Activated CD4-positive, CD25-positive, alpha-beta regulatory T cell treated with anti-CD3 and anti-CD28 coated beads, Interleukin-2, amount 50 U/mL, for 72 hours (primary cell): ENCODE measurements at regions not wholly inside any gene's neighbourhood (a gene's known extent, or its start where the extent isn't known, plus 50 kb on each side); places are given as distances from the start of the nearest gene placed in this dataset.
"Not testable (repeated sequence)": the region's sequence is repeated elsewhere in the genome, so short reads cannot be mapped to it uniquely, and the experiment has no call there.

Experiments
- DNase-seq: peaks from one replicate; pipeline ENCODE4 v3.0.0; 2021

GRCh38 chr1:242900558-242900957, 354.5 kb downstream of the CEP170 start:
- not testable (repeated sequence) for DNase-seq

GRCh38 chr1:242890192-242890741, 364.8 kb downstream of the CEP170 start:
- DNase-seq: no peak

DNA sequence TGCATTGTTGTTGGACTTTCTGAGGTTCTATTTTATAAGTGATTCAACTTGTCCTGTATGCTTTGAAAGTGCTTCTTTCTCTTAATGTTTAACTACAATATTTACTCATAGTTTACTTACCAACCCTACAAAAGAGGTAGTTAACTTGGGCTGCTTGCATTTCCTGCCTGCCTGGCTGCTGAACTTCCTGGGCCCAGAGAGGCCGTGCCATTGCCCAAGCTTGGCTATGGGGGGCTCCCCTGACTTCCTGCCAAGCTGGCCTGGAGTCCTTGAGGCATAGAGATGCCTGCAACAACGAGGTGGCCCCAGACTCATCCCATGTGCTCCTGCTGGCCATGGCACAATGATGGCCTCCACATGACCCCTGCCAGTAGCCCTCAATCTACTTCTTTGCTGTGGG, 361.6 kb upstream of the PLD5 start:
- DNase-seq: no peak

GRCh38 chr1:242880022-242880421, 355.5 kb upstream of the PLD5 start:
- not testable (repeated sequence) for DNase-seq

GRCh38 chr1:242877743-242878142, 353.2 kb upstream of the PLD5 start:
- DNase-seq: no peak

DNA sequence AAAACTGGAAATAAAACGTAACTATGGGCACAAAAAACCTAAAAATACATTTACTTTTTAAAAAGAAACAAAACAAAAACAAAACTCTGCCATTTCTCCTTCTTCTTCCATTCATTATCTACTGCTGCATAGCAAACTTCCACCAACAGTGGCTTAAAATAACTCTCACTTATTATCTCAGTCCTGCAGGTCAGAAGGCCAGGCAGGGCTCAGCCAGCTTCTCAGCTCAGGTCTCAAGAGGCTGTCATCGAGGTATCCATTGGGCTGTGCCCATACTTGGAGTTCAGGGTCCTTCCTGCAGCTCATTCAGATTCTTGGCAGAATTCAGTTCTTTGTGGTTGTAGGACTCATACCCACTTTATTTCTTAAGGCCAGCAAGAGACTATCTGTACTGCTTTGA, 352.7 kb upstream of the PLD5 start:
- no peak for DNase-seq

GRCh38 chr1:242876030-242876429, 351.5 kb upstream of the PLD5 start:
- no peak for DNase-seq

GRCh38 chr1:242873661-242874060, 349.2 kb upstream of the PLD5 start:
- no peak for DNase-seq

DNA sequence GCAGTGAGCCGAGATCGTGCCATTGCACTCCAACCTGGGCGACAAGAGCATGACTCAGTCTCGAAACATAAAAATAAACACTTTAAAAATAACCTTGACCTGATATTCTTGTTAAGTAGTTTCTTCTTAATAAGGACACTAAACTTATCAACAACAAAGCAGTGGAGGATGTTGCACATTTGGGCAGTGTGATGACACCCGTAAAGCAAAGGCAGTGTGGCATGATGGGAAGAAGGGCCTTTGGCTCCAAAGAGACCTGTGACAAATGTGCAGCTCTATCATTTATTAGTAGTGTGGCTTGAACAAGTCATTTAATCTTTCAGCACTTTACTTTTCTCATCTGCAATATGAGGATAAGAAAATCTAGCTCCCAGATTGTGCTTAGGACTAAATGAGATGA, 348.0 kb upstream of the PLD5 start:
- DNase-seq: no peak

GRCh38 chr1:242871471-242872030, 347.1 kb upstream of the PLD5 start:
- DNase-seq: no peak

- DNase-seq: no peak
Measured at GRCh38 chr1:242870966-242871365, 346.5 kb upstream of the PLD5 start.

DNA sequence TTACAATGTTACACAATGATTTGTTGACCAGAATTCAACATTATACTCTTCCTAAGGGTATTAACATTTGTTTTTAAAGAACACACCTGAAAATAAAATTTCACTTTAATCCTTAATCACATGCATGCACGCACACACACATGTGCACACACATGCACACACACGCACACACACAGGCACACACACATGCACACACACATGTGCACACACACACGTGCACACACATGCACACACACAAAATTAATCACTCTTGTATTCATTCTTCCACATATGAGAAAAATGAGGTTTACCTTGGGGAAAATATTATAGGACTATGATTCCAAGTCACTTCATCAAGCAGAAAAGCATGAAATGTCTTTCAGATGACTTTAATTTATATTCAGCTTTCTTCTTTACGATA, 331.8 kb upstream of the PLD5 start:
- DNase-seq: no peak

- DNase-seq: no peak
Measured at GRCh38 chr1:242854466-242854865, 330.0 kb upstream of the PLD5 start.

DNA sequence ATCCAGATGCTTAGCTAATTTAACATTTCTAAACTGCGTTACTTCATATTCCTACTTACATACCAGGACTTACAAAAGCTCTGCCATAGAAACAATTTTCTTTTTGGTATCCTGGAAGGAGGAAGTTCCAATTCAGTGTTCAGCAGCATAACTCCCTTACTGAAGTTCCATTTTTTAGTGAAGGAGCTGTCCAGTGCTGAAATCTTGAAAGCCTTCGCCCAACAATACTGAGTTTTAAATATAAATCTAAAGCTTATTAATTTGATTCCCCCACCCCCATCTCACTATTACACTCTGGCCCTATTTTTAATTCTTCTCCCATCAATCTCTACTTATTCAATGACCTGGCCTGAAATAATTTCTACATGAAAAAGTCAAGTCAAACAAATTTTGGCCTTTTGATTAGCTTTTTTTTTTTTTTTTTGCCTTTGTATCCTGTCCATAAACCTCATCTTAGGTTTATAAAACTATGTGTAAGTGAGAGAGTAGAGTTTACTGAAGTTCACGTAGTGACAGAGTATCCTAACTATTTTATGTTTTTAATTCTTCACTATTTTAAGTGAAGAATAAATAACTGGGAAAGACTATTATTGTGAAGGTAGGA, 323.0 kb upstream of the PLD5 start:
- no peak for DNase-seq

DNA sequence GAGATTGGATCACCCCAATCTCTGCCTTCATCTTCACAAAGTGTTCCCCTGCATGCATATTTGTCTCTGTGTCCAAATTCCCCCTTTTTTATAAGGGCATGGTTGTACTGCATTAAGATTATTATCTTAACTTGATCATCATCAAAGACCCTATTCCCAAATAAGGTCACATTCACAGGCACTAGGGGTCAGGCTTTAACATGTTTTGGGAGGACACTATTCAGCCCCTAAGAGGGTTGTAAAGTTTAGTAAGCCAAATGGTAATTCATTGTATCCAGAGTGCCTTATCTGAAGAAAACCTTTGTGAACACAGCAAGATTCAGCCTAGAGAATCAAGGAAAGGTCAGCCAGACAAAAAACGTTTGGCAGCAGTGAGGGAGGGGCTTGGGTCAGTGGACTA, 317.6 kb upstream of the PLD5 start:
- no peak for DNase-seq

DNA sequence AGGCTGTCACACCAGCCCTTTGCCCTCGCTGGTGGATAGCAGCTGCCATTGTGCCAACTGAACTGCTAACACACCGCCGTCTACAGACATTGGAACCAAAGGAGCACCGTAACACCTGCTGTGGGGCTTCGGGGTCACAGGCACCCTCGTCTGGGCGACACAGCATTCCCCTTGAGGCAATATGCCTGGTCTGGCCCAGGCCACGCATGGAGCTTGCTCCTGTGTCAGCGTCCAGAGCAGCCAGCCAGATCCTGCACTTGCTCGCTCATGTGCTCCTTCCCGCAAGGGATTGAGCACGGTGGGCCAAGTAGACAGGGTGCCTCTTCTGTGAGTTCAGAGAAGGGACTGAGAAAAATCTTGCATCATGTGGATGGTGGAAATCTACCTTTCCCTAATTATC, 314.6 kb upstream of the PLD5 start:
- DNase-seq: no peak

GRCh38 chr1:242836423-242836822, 311.9 kb upstream of the PLD5 start:
- DNase-seq: no peak

DNA sequence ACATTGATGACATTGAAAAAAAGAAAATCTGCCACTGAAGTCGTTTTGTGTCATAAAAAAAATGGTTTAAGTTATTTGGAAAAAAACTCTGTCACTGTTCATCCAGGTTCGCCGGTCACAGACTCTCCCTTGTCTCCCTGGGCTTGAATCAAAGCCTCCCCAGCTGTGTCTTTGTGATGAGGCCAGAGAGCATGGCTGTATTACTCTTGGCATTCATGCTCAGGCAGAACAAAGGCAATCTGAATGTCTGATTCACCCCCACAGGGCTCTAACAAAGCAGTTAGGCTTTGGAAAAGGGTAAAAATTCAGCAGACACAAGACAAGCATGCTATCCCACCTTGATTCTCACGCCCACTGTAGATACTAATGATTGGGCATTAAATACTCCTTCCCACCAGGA, 304.3 kb upstream of the PLD5 start:
- DNase-seq: no peak

DNA sequence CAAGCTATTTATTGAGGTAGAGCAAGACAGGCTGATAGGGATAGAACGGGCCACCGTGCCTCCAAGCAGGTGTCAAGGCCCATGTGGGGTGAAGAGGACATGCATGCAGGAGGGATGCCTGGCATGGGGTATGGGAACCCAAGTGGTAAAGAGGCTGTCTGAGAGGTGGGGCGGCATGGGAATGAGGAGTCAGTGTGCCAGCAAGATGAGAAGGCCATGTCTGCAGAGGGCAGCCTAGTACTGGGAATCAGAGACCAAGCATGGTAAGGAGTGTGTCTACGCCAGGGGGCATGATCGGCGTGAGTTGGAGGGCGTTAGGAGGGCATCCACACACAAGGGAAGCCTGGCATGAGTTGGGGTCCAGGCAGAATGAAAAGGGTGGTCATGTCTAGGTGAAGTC, 303.7 kb upstream of the PLD5 start:
- DNase-seq: no peak

DNA sequence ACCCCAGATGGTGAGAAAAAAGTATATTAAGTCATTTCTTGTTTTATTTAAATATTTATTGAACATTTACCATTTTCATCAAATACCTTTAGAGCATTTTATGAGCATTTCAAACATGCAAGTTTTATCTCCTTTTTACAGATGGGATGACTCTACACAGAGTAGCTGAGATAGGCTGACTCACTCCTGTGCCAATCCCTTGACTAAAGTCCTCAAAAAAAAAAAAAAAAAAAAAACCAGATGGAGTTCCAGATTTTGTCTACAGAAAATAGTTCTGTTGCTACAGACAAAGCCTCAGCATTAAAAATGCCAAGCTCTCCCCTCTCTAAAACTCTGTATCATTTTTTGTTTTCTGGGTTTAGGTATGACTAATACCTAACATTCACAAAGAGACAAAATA, 303.0 kb upstream of the PLD5 start:
- no peak for DNase-seq

DNA sequence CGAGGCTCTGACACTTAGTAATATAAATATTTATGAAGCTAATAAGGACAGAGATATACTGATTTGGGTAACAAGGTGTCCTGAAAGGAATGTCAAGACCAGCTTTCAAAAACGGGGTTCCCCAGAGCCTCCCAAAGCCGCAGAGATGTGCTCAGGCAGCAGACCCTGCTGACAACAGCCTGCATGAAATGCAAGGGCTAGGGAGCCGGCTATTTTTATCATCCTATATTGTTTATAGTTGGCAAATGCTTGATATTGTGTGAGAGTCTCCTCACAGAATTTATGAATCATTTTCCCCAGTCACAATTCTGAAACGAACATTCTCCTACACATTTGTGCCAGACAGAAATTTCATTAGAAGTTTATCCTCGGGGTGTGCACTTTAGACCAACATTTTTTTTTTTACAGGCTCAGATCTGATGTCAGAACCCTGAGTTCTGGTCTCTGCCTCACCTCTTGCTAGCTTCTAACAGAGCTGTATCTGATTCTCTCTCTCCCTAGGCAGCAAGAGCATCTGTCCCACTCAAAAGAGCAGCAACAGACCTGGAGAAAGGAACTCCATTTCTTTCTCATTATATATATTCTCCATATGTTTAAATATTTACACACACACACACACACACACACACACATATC, 302.3 kb upstream of the PLD5 start:
- no peak for DNase-seq

DNA sequence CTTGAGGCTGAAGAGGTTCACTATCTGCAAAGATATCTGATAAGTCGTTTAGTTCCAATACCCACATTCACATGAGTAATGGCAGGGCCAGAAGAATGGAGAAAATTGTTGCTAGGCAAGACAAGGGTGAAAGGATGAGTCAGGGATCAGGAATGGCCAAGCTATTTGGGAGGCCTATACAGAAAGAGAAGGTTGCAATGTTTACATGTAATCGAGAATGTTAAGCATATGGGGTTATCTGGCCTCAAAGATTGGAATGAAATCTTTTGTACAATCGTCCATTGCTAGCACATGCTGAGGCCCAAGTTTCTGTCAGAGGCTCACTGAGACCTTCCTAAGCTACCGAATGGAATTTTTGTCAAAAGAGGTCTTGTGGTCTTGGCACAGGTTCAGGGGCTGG, 299.9 kb upstream of the PLD5 start:
- no peak for DNase-seq

DNA sequence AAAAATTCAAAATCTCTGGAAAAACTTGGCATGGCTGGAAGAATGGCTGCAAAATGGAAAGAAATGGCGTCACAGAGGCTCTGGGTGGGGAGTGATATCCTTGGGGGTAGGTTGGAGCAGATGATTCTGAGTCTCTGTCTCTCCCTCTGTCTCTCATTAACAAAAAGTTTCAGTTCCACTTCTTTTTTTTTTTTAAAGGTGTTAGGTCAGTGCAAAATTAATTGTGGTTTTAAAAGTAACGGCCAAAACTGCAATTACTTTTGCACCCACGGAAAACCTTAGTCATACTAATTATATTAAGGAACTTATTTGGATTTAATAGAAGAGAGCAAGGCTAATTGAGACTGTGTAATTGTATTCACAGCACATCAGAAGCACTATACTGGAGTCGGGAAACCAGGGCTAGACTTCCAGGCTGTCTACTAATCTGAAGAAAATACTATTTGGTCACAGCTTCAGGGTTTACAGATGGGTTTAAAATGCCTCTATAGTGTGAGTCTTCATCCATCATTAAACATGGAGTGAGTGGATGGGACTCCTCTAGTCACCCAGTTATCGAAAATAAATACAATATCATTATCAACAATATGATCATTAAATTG, 289.1 kb upstream of the PLD5 start:
- no peak for DNase-seq
